A673 (cell line): ENCODE measurements at regions not wholly inside any gene's neighbourhood (a gene's known extent, or its start where the extent isn't known, plus 50 kb on each side); places are given as distances from the start of the nearest gene placed in this dataset.
"Not testable (repeated sequence)": the region's sequence is repeated elsewhere in the genome, so short reads cannot be mapped to it uniquely, and the experiment has no call there.

Experiments used
- BruUV-seq: library from RNA; stranded (reverse); fragments of 400-500 nt; replicated peaks from 2 replicates; lab custom pipeline; 2021; lab: Mats Ljungman, UMichigan
- CTCF ChIA-PET: fragments of 300-600 bp; sonication (Branson Sonifier 250); formaldehyde crosslinking; loops from one replicate; lab custom pipeline; 2022; ENCODE audit warnings: antibody characterized with exemption; lab: Charles Lee
- POLR2A ChIA-PET: fragments of 300-600 bp; sonication (Branson Sonifier 250); formaldehyde crosslinking; loops from one replicate; lab custom pipeline; 2022; ENCODE audit warnings: antibody characterized with exemption; ENCODE audit not compliant: low non-redundant PET; lab: Charles Lee
- DNase-seq: peaks from one replicate; pipeline ENCODE4 v3.0.0-alpha.2; 2015; ENCODE audit warnings: low spot score
- H3K27ac ChIP-seq: fragments of 200-600 bp; sonication (generic); 2 replicates; pipeline ENCODE4 v1.5.1; 2016; ENCODE audit warnings: mixed run types, low read depth, mild to moderate bottlenecking, mixed read lengths, antibody characterized with exemption, low read length; ENCODE audit not compliant: poor library complexity, severe bottlenecking
- H3K27me3 ChIP-seq: fragments of 200-600 bp; sonication (generic); replicated peaks from 2 replicates; pipeline ENCODE4 v1.6.1; 2017; ENCODE audit warnings: mixed run types, low read depth, mild to moderate bottlenecking, mixed read lengths, antibody characterized with exemption, low read length; ENCODE audit not compliant: insufficient read depth, poor library complexity
- H3K36me3 ChIP-seq: fragments of 200-600 bp; sonication (generic); 2 replicates; pipeline ENCODE4 v1.6.1; 2016; ENCODE audit warnings: mixed run types, mild to moderate bottlenecking, mixed read lengths, antibody characterized with exemption, low read length; ENCODE audit not compliant: insufficient read depth, poor library complexity, severe bottlenecking
- H3K4me1 ChIP-seq: fragments of 200-600 bp; sonication (generic); 2 replicates; pipeline ENCODE4 v1.6.1; 2017; ENCODE audit warnings: mixed run types, mild to moderate bottlenecking, mixed read lengths, antibody characterized with exemption, low read length; ENCODE audit not compliant: insufficient read depth, poor library complexity, severe bottlenecking
- H3K4me3 ChIP-seq: fragments of 200-600 bp; sonication (generic); 2 replicates; pipeline ENCODE4 v1.5.1; 2016; ENCODE audit warnings: low read depth, mixed run types, mild to moderate bottlenecking, mixed read lengths, low read length; ENCODE audit not compliant: poor library complexity, severe bottlenecking
- H3K9me3 ChIP-seq: fragments of 200-600 bp; sonication (generic); 2 replicates; pipeline ENCODE4 v1.6.1; 2016; ENCODE audit warnings: mixed run types, low read depth, mild to moderate bottlenecking, mixed read lengths, antibody characterized with exemption, low read length; ENCODE audit not compliant: poor library complexity, severe bottlenecking
- EZH2 ChIP-seq: fragments of 200-600 bp; sonication (generic); IDR thresholded peaks from 2 replicates; pipeline ENCODE4 v1.6.1; 2017; ENCODE audit warnings: borderline replicate concordance, low read depth, mild to moderate bottlenecking, mixed read lengths, antibody characterized with exemption, low read length; ENCODE audit not compliant: poor library complexity, severe bottlenecking
- intact Hi-C: fragments of 100-400 bp; cut with micrococcal nuclease; formaldehyde crosslinking; loops from one replicate; pipeline ENCODE4 v1.10.0; 2022; ENCODE audit not compliant: unreplicated experiment
- TF ChIP-seq, protein P1 (sequence below): fragments of 300-800, 200-600 bp; sonication (generic); conservative IDR thresholded peaks from 2 replicates; pipeline ENCODE4 v1.5.1; 2017; ENCODE audit warnings: low read depth, mild to moderate bottlenecking, antibody characterized with exemption, low read length, moderate library complexity, mixed read lengths

DNA sequence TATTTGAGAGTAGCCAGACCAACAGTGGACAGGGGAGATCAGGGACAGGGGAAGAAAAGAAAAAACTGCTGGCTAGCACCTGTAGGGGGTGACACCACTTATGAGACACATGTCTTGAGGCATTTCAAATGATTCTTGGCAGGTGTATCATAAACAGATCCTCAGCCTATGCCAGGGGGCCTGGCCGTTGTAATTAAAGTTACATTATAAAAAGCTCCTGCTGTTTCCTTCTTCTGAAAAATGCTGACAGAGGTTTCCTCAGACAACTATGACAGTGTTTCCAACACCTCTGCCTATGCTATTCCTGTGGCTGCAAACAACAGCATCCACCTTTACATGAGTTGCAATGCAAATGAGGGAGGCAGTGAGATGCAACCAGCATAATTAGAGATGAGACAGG, 281.0 kb upstream of the PTER start:
- ChIA-PET POLR2A (no interaction called here), CTCF (no interaction called here)
- Histone ChIP-seq H3K27ac (no peak overlapping the region), H3K36me3 (no peaks in the 10 kb centered on the region), H3K4me1 (no peaks in the 10 kb centered on the region), H3K27me3 (peaks cover 40% of the 10 kb centered on the region), H3K9me3 (no peaks in the 10 kb centered on the region), H3K4me3 (no peak overlapping the region)
- TF ChIP-seq EZH2, result no peak
- TF ChIP-seq, protein P1, sequence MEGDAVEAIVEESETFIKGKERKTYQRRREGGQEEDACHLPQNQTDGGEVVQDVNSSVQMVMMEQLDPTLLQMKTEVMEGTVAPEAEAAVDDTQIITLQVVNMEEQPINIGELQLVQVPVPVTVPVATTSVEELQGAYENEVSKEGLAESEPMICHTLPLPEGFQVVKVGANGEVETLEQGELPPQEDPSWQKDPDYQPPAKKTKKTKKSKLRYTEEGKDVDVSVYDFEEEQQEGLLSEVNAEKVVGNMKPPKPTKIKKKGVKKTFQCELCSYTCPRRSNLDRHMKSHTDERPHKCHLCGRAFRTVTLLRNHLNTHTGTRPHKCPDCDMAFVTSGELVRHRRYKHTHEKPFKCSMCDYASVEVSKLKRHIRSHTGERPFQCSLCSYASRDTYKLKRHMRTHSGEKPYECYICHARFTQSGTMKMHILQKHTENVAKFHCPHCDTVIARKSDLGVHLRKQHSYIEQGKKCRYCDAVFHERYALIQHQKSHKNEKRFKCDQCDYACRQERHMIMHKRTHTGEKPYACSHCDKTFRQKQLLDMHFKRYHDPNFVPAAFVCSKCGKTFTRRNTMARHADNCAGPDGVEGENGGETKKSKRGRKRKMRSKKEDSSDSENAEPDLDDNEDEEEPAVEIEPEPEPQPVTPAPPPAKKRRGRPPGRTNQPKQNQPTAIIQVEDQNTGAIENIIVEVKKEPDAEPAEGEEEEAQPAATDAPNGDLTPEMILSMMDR, result no peak
- no TSS peak for BruUV-seq
- intact Hi-C loops, result no loop called here
- no peak for DNase-seq

DNA sequence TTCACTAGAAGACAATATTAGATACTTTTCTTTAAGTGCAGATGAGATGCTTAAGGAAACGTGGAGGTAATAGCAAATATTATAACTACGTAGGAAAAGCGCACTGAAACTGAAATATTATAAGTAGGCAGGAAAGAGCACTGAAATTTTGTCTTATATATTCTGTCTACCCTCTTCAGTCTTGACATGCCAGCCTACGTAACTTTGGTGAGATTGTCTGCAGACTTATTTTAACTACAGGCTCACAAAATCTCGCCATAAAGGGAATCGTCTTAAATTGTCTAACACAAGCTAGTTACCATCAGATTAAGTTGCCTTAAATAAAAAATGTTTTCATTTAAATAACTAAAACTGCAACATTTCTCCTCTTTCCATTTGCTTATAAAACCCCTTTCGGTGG, 280.1 kb upstream of the PTER start:
- no peaks in the 10 kb centered on the region for H3K36me3 ChIP-seq
- ChIA-PET CTCF (no interaction called here), POLR2A (no interaction called here)
- no peak overlapping the region for H3K4me3 ChIP-seq
- intact Hi-C loops, result no loop called here
- DNase-seq, result no peak
- H3K27ac ChIP-seq, result no peak overlapping the region
- H3K4me1 ChIP-seq, result no peaks in the 10 kb centered on the region
- H3K9me3 ChIP-seq, result no peaks in the 10 kb centered on the region
- H3K27me3 ChIP-seq, result peaks cover 40% of the 10 kb centered on the region
- no TSS peak for BruUV-seq
- TF ChIP-seq, protein P1, result no peak
- TF ChIP-seq EZH2, result no peak

DNA sequence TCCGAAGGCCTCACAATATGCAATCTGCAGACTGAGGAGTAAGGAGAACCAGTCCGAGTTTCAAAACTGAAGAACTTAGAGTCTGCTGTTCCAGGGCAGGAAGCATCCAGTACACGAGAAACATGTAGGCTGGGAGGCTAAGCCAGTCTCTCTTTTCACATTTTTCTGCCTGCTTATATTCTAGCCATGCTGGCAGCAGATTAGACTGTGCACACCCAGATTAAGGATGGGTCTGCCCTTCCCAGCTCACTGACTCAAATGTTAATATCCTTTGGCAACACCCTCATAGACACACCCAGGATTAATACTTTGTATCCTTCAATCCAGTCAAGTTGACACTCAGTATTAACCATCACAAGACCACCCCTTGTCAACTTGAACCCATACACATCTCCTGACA, 271.7 kb upstream of the PTER start:
- H3K4me1 ChIP-seq, BruUV-seq, H3K27ac ChIP-seq, H3K9me3 ChIP-seq, CTCF ChIA-PET, H3K4me3 ChIP-seq, intact Hi-C loops, DNase-seq, POLR2A ChIA-PET, H3K27me3 ChIP-seq, H3K36me3 ChIP-seq: not testable (repeated sequence)

DNA sequence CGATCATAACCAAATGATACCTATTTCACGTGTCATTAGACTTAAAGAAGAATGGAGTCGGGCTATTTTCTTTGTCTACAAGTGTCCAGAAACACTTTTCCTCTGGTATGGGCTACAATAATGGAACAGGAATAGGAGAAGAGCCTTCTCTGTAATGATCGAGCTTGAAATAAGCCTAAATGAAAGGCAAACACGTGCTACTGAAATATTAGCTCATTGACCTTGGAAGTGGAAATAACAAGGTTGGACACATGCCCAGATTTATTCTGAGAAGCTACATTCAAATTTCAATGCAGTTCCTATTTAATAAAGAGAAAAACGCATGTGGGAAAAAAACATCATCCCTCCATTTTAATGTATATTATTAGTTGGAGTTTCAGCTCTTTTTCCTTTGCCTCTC, 254.7 kb upstream of the PTER start:
- H3K27me3 ChIP-seq, result peaks cover 39% of the 10 kb centered on the region
- no peaks in the 10 kb centered on the region for H3K4me1 ChIP-seq
- POLR2A ChIA-PET, result no interaction called here
- intact Hi-C loops, result no loop called here
- TF ChIP-seq, protein P1, result no peak
- TF ChIP-seq EZH2, result no peak
- H3K27ac ChIP-seq, result no peak overlapping the region
- H3K4me3 ChIP-seq, result no peak overlapping the region
- no peaks in the 10 kb centered on the region for H3K9me3 ChIP-seq
- peak; percentile 6 for DNase-seq
- BruUV-seq, result no TSS peak
- CTCF ChIA-PET, result no interaction called here
- no peaks in the 10 kb centered on the region for H3K36me3 ChIP-seq
